Activated CD4-positive, alpha-beta T cell treated with anti-CD3 and anti-CD28 coated beads for 36 hours (primary cell): ENCODE measurements at regions not wholly inside any gene's neighbourhood (a gene's known extent, or its start where the extent isn't known, plus 50 kb on each side); places are given as distances from the start of the nearest gene placed in this dataset.

Source experiments
- ATAC-seq: fragments of 200-7000 bp; cut with Tn5 transposase; one replicate; pipeline ENCODE4 v1.10.0; 2021; ENCODE audit warnings: mild to moderate bottlenecking, moderate library complexity
- CTCF ChIA-PET: fragments of 350-600 bp; sonication (Branson Sonifier 250); formaldehyde crosslinking; loops from one replicate; lab custom pipeline; 2021; ENCODE audit warnings: antibody characterized with exemption; lab: Charles Lee
- POLR2A ChIA-PET: fragments of 350-600 bp; sonication (Branson Sonifier 250); formaldehyde crosslinking; loops from one replicate; lab custom pipeline; 2021; ENCODE audit warnings: antibody characterized with exemption, inconsistent platforms; lab: Charles Lee
- DNase-seq: peaks from one replicate; pipeline ENCODE4 v3.0.0-alpha.2; 2020
- H3K27ac Mint-ChIP-seq: one replicate; pipeline ENCODE4 v1.8.0; 2021; ENCODE audit warnings: mixed read lengths
- H3K27me3 Mint-ChIP-seq: one replicate; pipeline ENCODE4 v1.8.0; 2021; ENCODE audit warnings: mixed read lengths
- H3K36me3 Mint-ChIP-seq: one replicate; pipeline ENCODE4 v1.8.0; 2021; ENCODE audit warnings: low read depth, mixed read lengths
- H3K4me1 Mint-ChIP-seq: one replicate; pipeline ENCODE4 v1.8.0; 2021; ENCODE audit warnings: mixed read lengths
- H3K4me3 Mint-ChIP-seq: one replicate; pipeline ENCODE4 v1.8.0; 2021; ENCODE audit warnings: mild to moderate bottlenecking, moderate library complexity, mixed read lengths
- H3K9me3 Mint-ChIP-seq: one replicate; pipeline ENCODE4 v1.8.0; 2021; ENCODE audit warnings: low read depth, mixed read lengths
- intact Hi-C, 2 experiments: fragments of 100-400 bp; cut with DNase I in 1 of 2; cut with micrococcal nuclease in 1 of 2; formaldehyde crosslinking; loops; one replicate each; pipeline versions ENCODE4 v1.14.2 to v1.15.1; 2022 to 2024; cut with DNase I, micrococcal nuclease

DNA sequence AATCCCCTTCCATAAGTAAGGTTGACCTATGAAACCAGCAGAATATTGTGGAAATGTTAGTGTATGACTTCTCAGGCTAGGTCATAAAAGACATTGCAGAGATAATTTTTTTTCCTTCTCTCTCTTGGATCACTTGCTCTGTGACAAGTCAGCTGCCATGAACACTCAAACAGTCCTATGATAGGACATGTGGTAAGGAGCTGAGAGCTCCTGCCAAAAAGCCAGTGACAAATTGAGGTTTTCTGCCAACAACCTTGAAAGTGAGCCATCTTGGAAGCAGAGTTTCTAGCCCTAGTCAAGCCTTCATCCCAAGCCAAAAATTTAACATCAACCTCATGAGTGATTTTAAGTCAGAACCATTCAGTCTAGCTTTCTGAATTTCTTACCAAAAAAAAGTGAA is 270.9 kb upstream of the NBEA start:
- ChIA-PET POLR2A (no interaction called here), CTCF (interaction anchor here (0.7 kb wide), 1 partner anchor 155 kb away, joined by 3 read pairs; no protein-coding TSS in a partner anchor)
- peaks cover 3% of the 10 kb centered on the region for H3K27me3 Mint-ChIP-seq
- H3K4me3 Mint-ChIP-seq = no peak overlapping the region
- no peaks in the 10 kb centered on the region for H3K9me3 Mint-ChIP-seq
- DNase-seq = no peak
- no peak overlapping the region for H3K27ac Mint-ChIP-seq
- no peaks in the 10 kb centered on the region for H3K4me1 Mint-ChIP-seq
- no peak for ATAC-seq
- intact Hi-C loops = no loop called here
- no peaks in the 10 kb centered on the region for H3K36me3 Mint-ChIP-seq

DNA sequence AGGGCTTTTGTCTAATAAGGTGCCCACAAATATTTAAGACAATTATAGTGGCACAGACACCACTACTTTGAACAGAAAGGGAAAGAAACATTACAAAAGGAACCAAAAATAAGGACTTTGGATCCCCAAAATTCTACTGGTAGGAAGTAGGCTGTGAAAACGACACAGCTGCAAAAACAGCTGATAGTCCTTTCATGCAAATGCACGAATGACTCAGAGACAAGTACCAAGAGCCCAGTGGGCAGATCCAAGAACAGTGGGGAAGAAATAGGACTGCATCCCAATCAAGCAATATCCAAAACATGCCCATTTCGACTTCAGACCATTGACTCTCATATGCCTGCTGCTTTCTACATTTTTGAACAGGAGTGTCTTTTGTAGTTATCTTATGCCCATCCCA is 269.4 kb upstream of the NBEA start:
- POLR2A ChIA-PET = no interaction called here
- H3K9me3 Mint-ChIP-seq = no peaks in the 10 kb centered on the region
- no peak overlapping the region for H3K27ac Mint-ChIP-seq
- DNase-seq (no peak), ATAC-seq (no peak)
- no peak overlapping the region for H3K4me3 Mint-ChIP-seq
- H3K27me3 Mint-ChIP-seq = peaks cover 3% of the 10 kb centered on the region
- intact Hi-C loops = no loop called here
- H3K36me3 Mint-ChIP-seq = no peaks in the 10 kb centered on the region
- CTCF ChIA-PET = interaction anchor here (1.3 kb wide), 1 partner anchor 14 kb away, joined by 3 read pairs; no protein-coding TSS in a partner anchor
- H3K4me1 Mint-ChIP-seq = no peaks in the 10 kb centered on the region

DNA sequence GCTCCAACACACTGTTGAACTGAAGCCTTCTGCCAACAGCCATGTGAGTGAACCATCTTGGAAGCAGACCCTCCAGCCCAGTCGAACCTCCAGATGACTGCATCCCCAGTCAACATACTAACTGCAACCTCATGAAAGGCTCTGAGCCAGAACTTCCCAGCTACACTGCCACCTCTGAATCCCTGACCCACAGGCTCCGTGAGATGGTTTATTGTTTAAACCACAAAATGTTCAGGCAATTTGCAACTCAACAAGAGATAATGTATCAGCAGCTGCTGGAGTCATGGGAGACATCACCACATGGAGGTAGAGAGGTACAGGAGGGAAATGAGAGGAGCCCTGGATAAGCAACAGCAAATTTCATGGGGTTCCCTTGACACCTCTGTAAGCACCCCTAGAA is 266.4 kb upstream of the NBEA start:
- ChIA-PET POLR2A (no interaction called here), CTCF (no interaction called here)
- Mint-ChIP-seq H3K27ac (no peak overlapping the region), H3K36me3 (no peaks in the 10 kb centered on the region), H3K4me1 (no peaks in the 10 kb centered on the region), H3K27me3 (peaks cover 3% of the 10 kb centered on the region), H3K9me3 (no peaks in the 10 kb centered on the region), H3K4me3 (no peak overlapping the region)
- no peak for ATAC-seq
- DNase-seq = no peak
- intact Hi-C loops = no loop called here

DNA sequence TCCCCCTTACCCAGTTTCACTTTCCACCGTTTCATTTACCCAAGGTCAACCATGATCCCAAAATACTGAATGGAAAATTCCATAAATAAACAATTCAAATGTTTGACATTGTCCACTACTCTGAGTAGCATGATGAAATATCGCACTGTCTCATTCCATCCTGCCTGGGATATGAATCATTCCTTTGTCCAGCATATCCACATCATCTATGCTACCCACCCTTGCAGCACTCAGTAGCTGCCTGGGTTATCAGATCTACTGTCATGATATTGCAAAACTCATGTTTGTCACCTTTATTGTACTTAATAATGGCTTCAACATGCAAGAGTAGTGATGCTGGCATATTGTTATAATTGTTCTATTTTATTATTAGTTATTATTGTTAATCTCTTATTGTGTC is 263.9 kb upstream of the NBEA start:
- no peaks in the 10 kb centered on the region for H3K36me3 Mint-ChIP-seq
- intact Hi-C loops = no loop called here
- no peak overlapping the region for H3K4me3 Mint-ChIP-seq
- no peak for ATAC-seq
- CTCF ChIA-PET = no interaction called here
- H3K27ac Mint-ChIP-seq = no peak overlapping the region
- peaks cover 1% of the 10 kb centered on the region for H3K27me3 Mint-ChIP-seq
- POLR2A ChIA-PET = no interaction called here
- no peak for DNase-seq
- H3K9me3 Mint-ChIP-seq = no peaks in the 10 kb centered on the region
- H3K4me1 Mint-ChIP-seq = no peaks in the 10 kb centered on the region

DNA sequence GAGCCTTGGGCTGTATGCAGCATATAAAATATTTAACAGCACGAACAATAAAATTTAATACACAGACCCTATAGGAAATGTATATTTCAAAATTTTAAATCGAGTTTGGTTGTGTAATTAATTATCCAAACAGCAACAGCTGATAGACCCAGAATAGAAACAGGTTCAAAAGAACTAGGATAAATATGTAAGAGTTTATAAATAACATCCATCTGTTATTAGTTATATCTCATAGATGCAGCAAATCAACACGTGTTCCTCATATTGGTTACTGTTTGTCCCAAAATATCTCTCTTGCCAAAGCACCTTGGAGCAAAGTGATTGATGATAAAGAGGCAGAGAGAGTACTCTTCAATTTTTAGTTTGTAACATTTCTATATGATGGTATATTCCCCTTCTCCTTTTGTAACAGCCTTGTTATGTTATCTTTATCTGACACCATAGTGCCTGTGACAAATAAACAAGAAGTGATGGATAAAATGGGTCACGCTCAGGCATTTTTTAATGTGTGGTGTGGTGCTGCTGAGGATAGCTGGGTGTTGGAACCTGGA is 260.6 kb upstream of the NBEA start:
- no peak for ATAC-seq
- intact Hi-C loops = no loop called here
- CTCF ChIA-PET = no interaction called here

DNA sequence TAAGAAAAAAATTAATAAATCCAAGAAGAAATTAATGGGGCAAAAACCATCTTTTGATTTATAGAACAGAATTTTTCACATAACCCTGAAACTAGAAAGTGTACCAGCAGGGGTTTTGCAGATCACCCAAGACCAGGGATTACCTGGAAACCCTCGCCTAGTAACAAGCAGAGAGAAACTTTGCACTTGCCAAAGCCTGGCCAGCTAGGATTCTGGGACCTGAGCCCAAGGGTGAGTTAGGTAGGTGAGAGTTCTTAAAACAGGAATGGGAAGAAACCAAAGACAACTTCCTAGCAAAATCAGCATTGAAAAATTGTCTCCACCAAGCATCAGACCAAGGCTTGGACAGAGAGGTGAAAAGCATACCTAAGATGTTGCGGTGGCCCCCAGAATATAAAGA is 247.0 kb upstream of the NBEA start:
- no peaks in the 10 kb centered on the region for H3K36me3 Mint-ChIP-seq
- no peak overlapping the region for H3K27ac Mint-ChIP-seq
- ATAC-seq (no peak), DNase-seq (no peak)
- peaks cover 5% of the 10 kb centered on the region for H3K27me3 Mint-ChIP-seq
- intact Hi-C loops = no loop called here
- no peak overlapping the region for H3K4me3 Mint-ChIP-seq
- no peaks in the 10 kb centered on the region for H3K4me1 Mint-ChIP-seq
- POLR2A ChIA-PET = no interaction called here
- H3K9me3 Mint-ChIP-seq = no peaks in the 10 kb centered on the region
- CTCF ChIA-PET = no interaction called here

More for the DNA sequence above, 260.6 kb upstream of the NBEA start:
- Mint-ChIP-seq H3K27ac (no peak overlapping the region), H3K36me3 (no peaks in the 10 kb centered on the region), H3K4me1 (no peaks in the 10 kb centered on the region), H3K4me3 (no peak overlapping the region), H3K27me3 (peaks cover 1% of the 10 kb centered on the region), H3K9me3 (no peaks in the 10 kb centered on the region)
- DNase-seq = no peak
- POLR2A ChIA-PET = no interaction called here

DNA sequence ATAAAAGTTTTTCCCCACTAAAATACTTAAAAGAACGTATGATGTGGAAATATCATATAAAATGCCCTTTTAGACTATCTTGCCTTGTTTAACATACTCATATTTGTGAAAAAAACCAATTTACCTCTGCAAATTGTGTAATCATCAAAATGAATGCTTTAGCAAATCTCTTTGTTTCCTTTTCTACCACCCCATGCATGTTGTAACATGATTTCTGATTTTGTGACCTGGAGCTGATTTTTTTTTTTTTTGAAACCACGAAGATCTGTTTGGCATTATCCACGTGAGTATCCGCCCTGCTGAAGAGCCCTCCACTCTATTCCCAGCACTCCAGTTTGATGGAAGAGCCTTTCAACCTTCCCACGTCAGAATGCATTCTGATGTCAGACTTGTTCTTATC is 245.8 kb upstream of the NBEA start:
- intact Hi-C loops = no loop called here
- ChIA-PET POLR2A (no interaction called here), CTCF (no interaction called here)
- H3K27me3 Mint-ChIP-seq = peaks cover 2% of the 10 kb centered on the region
- no peaks in the 10 kb centered on the region for H3K36me3 Mint-ChIP-seq
- H3K9me3 Mint-ChIP-seq = no peaks in the 10 kb centered on the region
- H3K4me3 Mint-ChIP-seq = no peak overlapping the region
- no peak for DNase-seq
- ATAC-seq = no peak
- H3K4me1 Mint-ChIP-seq = no peaks in the 10 kb centered on the region
- H3K27ac Mint-ChIP-seq = no peak overlapping the region

DNA sequence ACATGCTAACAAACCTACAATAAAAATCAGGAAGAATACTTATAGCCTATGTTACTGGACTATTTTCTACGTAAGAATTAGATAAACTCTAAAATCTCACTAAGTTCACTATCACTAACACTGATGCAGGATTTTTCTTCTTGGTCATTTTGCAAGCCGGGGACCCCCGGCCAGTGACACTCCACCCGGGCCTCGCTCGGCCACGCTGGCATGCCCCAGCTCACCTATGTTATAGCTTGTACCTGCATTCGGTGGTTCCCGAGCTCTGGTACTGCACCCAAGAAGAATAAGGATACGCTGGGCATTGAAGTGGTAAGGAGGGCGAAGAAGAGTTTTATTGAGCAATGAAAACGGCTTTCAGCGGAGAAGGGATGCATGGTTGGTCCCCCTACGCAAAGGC is 245.3 kb upstream of the NBEA start:
- DNase-seq (no peak), ATAC-seq (no peak)
- no peak overlapping the region for H3K27ac Mint-ChIP-seq
- ChIA-PET CTCF (no interaction called here), POLR2A (no interaction called here)
- no peaks in the 10 kb centered on the region for H3K4me1 Mint-ChIP-seq
- H3K27me3 Mint-ChIP-seq = peaks cover 2% of the 10 kb centered on the region
- H3K4me3 Mint-ChIP-seq = no peak overlapping the region
- intact Hi-C loops = no loop called here
- no peaks in the 10 kb centered on the region for H3K36me3 Mint-ChIP-seq
- peaks cover 1% of the 10 kb centered on the region for H3K9me3 Mint-ChIP-seq

DNA sequence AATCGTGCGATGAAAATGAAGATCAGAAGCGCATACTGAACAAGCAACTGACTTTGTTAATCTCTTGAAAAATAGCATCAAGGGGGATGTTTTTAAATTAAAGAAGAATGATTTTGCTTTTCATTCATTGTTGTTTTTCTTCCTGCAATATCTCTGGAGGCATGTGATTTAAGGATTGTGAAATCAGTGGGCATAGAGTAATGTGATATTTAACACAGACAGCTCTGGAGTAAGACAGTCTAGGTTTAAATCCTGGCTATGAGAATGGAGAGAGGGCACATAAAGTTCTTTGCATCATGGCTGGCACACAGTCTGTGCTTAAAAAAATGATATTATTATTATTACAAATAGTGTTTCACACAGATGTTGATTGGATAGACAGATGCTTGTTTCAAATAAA is 243.1 kb upstream of the NBEA start:
- ChIA-PET POLR2A (no interaction called here), CTCF (interaction anchor here (1.5 kb wide), 1 partner anchor 13 kb away, joined by 4 read pairs; no protein-coding TSS in a partner anchor)
- Mint-ChIP-seq H3K4me3 (no peak overlapping the region), H3K36me3 (no peaks in the 10 kb centered on the region), H3K27me3 (peaks cover 2% of the 10 kb centered on the region), H3K9me3 (peaks cover 2% of the 10 kb centered on the region), H3K4me1 (no peaks in the 10 kb centered on the region), H3K27ac (no peak overlapping the region)
- ATAC-seq (no peak), DNase-seq (no peak)
- intact Hi-C loops = no loop called here

DNA sequence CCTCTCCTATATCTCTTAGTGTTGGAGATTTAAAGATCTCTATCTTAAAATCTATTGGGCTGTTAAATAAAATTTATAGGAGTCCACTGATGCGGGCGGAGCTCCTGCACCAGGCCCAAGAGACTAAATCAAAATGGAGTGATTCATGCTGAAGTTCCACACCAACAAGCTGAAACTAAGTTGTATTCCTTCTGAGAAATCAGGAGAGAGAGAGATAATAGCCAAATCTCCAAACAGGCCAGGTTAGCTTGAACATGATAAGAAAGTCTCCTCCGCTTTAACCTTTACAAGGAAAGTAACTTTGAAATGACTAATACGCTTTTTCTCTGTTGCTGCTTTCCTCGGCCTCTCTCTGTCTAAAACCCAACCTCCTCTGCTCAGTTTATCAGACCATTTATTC is 241.9 kb upstream of the NBEA start:
- Mint-ChIP-seq H3K36me3 (no peaks in the 10 kb centered on the region), H3K27me3 (no peaks in the 10 kb centered on the region), H3K4me3 (no peak overlapping the region), H3K4me1 (no peaks in the 10 kb centered on the region), H3K27ac (no peak overlapping the region), H3K9me3 (peaks cover 2% of the 10 kb centered on the region)
- ATAC-seq (no peak), DNase-seq (no peak)
- ChIA-PET POLR2A (no interaction called here), CTCF (interaction anchor here (1.5 kb wide), 1 partner anchor 14 kb away, joined by 4 read pairs; no protein-coding TSS in a partner anchor)
- intact Hi-C loops = no loop called here

DNA sequence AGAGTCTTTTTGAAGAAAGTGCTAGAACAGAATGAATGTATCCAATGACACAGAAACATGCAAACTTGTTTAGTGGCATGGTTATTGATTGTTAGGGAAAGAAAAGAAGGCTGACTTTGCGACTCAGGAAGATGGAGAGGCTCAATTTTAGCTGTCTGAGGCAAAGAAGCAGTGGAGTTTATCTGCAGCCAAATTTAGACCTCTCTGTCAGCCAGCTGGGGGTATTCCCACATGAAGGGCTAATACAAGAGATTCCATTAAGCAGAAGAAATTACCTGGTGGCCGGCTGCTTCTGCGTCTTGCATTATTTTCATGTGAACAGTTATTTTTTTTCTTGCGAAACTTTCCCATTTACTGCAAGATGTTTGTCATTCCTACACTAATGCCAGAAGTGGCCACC is 240.2 kb upstream of the NBEA start:
- DNase-seq (no peak), ATAC-seq (no peak)
- Mint-ChIP-seq H3K36me3 (no peaks in the 10 kb centered on the region), H3K4me1 (no peaks in the 10 kb centered on the region), H3K4me3 (no peak overlapping the region), H3K27me3 (no peaks in the 10 kb centered on the region), H3K9me3 (peaks cover 4% of the 10 kb centered on the region), H3K27ac (no peak overlapping the region)
- ChIA-PET CTCF (no interaction called here), POLR2A (no interaction called here)
- intact Hi-C loops = no loop called here

DNA sequence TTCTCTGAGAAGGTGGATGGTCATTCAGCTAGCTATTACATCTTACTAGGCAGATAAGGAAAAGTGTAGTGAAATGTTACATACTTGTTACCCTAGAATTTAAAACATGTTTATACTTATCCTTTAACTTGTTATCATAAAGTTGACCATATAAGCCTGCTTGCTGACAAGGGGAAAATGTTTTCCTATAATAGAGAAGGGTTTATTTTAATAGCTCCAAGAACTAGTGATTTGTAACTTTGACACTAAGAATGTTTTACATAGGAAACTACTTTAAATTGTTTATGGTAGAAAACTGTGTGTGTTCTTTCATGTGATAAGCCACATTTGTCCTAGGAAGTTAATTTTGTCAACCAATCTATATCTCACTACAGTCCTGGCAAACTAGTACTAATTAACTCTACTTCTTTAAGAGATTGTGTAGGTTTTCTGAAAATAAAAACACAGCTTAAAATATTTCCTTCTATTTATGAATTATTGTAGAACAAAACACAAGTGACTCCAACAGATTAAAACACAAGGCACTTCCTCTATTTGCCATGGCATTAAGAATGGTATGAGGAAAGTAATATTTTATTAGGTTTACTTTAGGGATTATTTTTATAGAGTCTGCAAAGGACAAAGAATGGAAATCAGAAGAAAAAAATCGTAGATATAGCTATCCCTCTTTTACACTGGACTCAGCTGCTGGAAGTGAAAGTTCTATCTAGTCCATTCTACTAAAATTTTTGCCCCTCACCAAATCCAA is 233.3 kb upstream of the NBEA start:
- intact Hi-C loops = no loop called here
- Mint-ChIP-seq H3K27me3 (peaks cover 3% of the 10 kb centered on the region), H3K9me3 (peaks cover 2% of the 10 kb centered on the region)

More for the DNA sequence above, 233.3 kb upstream of the NBEA start:
- ChIA-PET CTCF (no interaction called here), POLR2A (no interaction called here)
- DNase-seq (no peak), ATAC-seq (no peak)
- H3K27ac Mint-ChIP-seq = no peak overlapping the region
- H3K4me3 Mint-ChIP-seq = no peak overlapping the region
- no peaks in the 10 kb centered on the region for H3K36me3 Mint-ChIP-seq
- no peaks in the 10 kb centered on the region for H3K4me1 Mint-ChIP-seq
